SU-DHL-6 (cell line): ENCODE measurements at regions not wholly inside any gene's neighbourhood (a gene's known extent, or its start where the extent isn't known, plus 50 kb on each side); places are given as distances from the start of the nearest gene placed in this dataset.

Source experiments
- CTCF ChIP-seq: fragments of 200-600 bp; sonication (generic); IDR thresholded peaks from one replicate; pipeline ENCODE4 v1.5.1; 2017; ENCODE audit warnings: antibody characterized with exemption, mild to moderate bottlenecking, low read length, moderate library complexity; ENCODE audit not compliant: insufficient read depth, poor library complexity, severe bottlenecking
- EZH2phosphoT487 ChIP-seq: fragments of 200-600 bp; sonication (generic), shearing (Covaris generic); conservative IDR thresholded peaks from 2 replicates; pipeline ENCODE4 v1.6.1; 2018; ENCODE audit warnings: mild to moderate bottlenecking, antibody characterized with exemption, low read length, moderate library complexity, mixed read lengths

- no peak for TF ChIP-seq CTCF
- no peak for TF ChIP-seq EZH2phosphoT487
Measured at GRCh38 chr2:175560521-175561169, 379.1 kb upstream of the ATP5MC3 start.
